ENCODE measurements at regions not wholly inside any gene's neighbourhood (a gene's known extent, or its start where the extent isn't known, plus 50 kb on each side); places are given as distances from the start of the nearest gene placed in this dataset.

GRCh38 chr2:240231838-240232244, 91.4 kb upstream of the OTOS start:
- no peak for TF ChIP-seq CTCF (IDR thresholded peaks at IDR 0.05; ENCODE audit: low read depth, low read length)
- no peak for TF ChIP-seq POLR2A (IDR thresholded peaks at IDR 0.05; ENCODE audit: extremely low read depth, insufficient read length)

All from NB4 (cell line).